ENCODE measurements at regions not wholly inside any gene's neighbourhood (a gene's known extent, or its start where the extent isn't known, plus 50 kb on each side); places are given as distances from the start of the nearest gene placed in this dataset.

- TF ChIP-seq CTCF (IDR thresholded peaks at IDR 0.05; ENCODE audit: insufficient read depth, low read length) (no peak), REST (IDR thresholded peaks at IDR 0.05; ENCODE audit: insufficient replicate concordance, low read depth) (no peak)
Measured at GRCh38 chr1:229993894-229994293, 73.1 kb upstream of the GALNT2 start.

Data from HL-60 (cell line).